ENCODE measurements at regions not wholly inside any gene's neighbourhood (a gene's known extent, or its start where the extent isn't known, plus 50 kb on each side); places are given as distances from the start of the nearest gene placed in this dataset.

DNA sequence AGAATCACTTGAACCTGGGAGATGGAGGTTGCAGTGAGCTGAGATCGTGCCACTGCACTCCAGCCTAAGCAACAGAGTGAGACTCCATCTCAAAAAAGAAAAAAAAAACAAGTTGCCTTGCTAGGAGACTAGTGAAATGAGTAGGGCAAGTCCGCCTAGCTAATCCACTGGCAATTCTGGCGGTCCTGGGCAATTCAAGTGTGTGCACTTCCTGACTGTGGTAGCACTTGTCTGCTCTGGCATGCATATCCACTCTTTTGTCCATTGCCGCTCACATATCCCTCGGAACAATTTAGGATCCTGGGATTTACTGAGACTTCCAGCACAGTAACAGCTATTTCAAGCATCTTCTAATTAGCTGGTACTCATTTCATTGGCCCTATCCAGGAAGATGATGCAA lies 426.3 kb upstream of the ADGRL2 start:
- 89% methylated on average over 4 of the region's 5 CpGs for WGBS
- H3K4ac ChIP-seq (ENCODE audit: low read depth in 1 of 2, low read length in 2 of 2), result no peak overlapping the region
- H2BK120ac ChIP-seq (ENCODE audit: low read depth, low read length), result no peak overlapping the region
- H4K8ac ChIP-seq (ENCODE audit: low read length), result no peak overlapping the region
- no peak for DNase-seq
- no peaks in the 10 kb centered on the region for H3K4me1 ChIP-seq (ENCODE audit: control insufficient read depth, insufficient read depth, low read depth, low read length)
- no peak overlapping the region for H3K4me3 ChIP-seq (ENCODE audit: insufficient read depth in 1 of 2, low read depth in 1 of 2, low read length in 2 of 2)
- H3K79me1 ChIP-seq (replicated peaks; ENCODE audit: low read length, poor library complexity, severe bottlenecking), result no peaks in the 10 kb centered on the region
- no peak overlapping the region for H2BK5ac ChIP-seq (ENCODE audit: low read depth, low read length, poor library complexity, severe bottlenecking)
- H3K14ac ChIP-seq (ENCODE audit: low read length in 2 of 2), result no peak overlapping the region
- H2BK15ac ChIP-seq (ENCODE audit: low read depth, poor library complexity, severe bottlenecking), result no peak overlapping the region
- no peak overlapping the region for H3K9ac ChIP-seq (ENCODE audit: low read length)
- no peak overlapping the region for H4K91ac ChIP-seq (ENCODE audit: low read length)
- no peak overlapping the region for H3K27ac ChIP-seq (ENCODE audit: low read length, poor library complexity, severe bottlenecking)
- no peaks in the 10 kb centered on the region for H3K9me3 ChIP-seq (ENCODE audit: control insufficient read depth, low read length)
- H2BK12ac ChIP-seq (ENCODE audit: low read length in 2 of 2), result no peak overlapping the region
- H3K18ac ChIP-seq (ENCODE audit: low read depth in 1 of 2, low read length in 2 of 2), result no peak overlapping the region
- H3K4me2 ChIP-seq (ENCODE audit: low read length, poor library complexity, severe bottlenecking), result no peak overlapping the region
- H2AFZ ChIP-seq (ENCODE audit: low read depth, low read length), result no peak overlapping the region
- H3K36me3 ChIP-seq (ENCODE audit: control insufficient read depth in 1 of 2, insufficient read depth in 2 of 2, low read depth in 1 of 2, low read length in 2 of 2), result no peaks in the 10 kb centered on the region
- H3K27me3 ChIP-seq (ENCODE audit: control insufficient read depth in 1 of 2, insufficient read depth in 1 of 2, low read length in 2 of 2), result no peaks in the 10 kb centered on the region
- H2AK5ac ChIP-seq (ENCODE audit: low read length, severe bottlenecking), result no peak overlapping the region
- no peak overlapping the region for H3K23ac ChIP-seq (ENCODE audit: low read length in 2 of 2)

DNA sequence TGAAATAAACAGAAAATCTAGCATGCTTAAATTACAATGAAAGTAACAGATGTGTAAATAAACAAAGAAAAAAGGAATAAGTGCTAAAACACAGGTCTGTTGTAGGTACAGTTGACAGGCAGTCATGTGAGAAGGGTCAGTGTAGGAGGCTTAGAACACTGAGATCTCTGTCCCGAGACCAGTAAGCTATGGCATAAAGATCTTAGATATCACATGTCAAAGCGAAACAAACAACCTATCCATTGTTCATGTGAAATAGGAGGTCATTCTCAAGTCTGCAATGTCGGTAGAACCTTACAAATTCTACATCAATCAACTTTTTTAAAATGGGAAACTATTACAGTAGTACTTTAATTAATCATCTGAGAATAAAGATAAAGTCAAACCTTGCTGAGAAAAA lies 428.9 kb upstream of the ADGRL2 start:
- Histone ChIP-seq H2AK5ac (ENCODE audit: low read length, severe bottlenecking) (no peak overlapping the region), H3K27ac (ENCODE audit: low read length, poor library complexity, severe bottlenecking) (no peak overlapping the region), H3K4ac (ENCODE audit: low read depth in 1 of 2, low read length in 2 of 2) (no peak overlapping the region), H3K4me1 (ENCODE audit: control insufficient read depth, insufficient read depth, low read depth, low read length) (no peaks in the 10 kb centered on the region), H3K14ac (ENCODE audit: low read length in 2 of 2) (no peak overlapping the region), H3K9ac (ENCODE audit: low read length) (no peak overlapping the region), H3K4me2 (ENCODE audit: low read length, poor library complexity, severe bottlenecking) (no peak overlapping the region), H2BK5ac (ENCODE audit: low read depth, low read length, poor library complexity, severe bottlenecking) (no peak overlapping the region), H2BK15ac (ENCODE audit: low read depth, poor library complexity, severe bottlenecking) (no peak overlapping the region), H2BK12ac (ENCODE audit: low read length in 2 of 2) (no peak overlapping the region), H3K27me3 (ENCODE audit: control insufficient read depth in 1 of 2, insufficient read depth in 1 of 2, low read length in 2 of 2) (no peaks in the 10 kb centered on the region), H3K9me3 (ENCODE audit: control insufficient read depth, low read length) (no peaks in the 10 kb centered on the region), H2AFZ (ENCODE audit: low read depth, low read length) (no peak overlapping the region), H3K36me3 (ENCODE audit: control insufficient read depth in 1 of 2, insufficient read depth in 2 of 2, low read depth in 1 of 2, low read length in 2 of 2) (no peaks in the 10 kb centered on the region), H3K23ac (ENCODE audit: low read length in 2 of 2) (no peak overlapping the region), H2BK120ac (ENCODE audit: low read depth, low read length) (no peak overlapping the region), H4K91ac (ENCODE audit: low read length) (no peak overlapping the region), H3K18ac (ENCODE audit: low read depth in 1 of 2, low read length in 2 of 2) (no peak overlapping the region), H3K4me3 (ENCODE audit: insufficient read depth in 1 of 2, low read depth in 1 of 2, low read length in 2 of 2) (no peak overlapping the region), H3K79me1 (replicated peaks; ENCODE audit: low read length, poor library complexity, severe bottlenecking) (no peaks in the 10 kb centered on the region), H4K8ac (ENCODE audit: low read length) (no peak overlapping the region)
- WGBS, result 100% methylated on average over 1 of the region's 3 CpGs
- DNase-seq, result no peak

DNA sequence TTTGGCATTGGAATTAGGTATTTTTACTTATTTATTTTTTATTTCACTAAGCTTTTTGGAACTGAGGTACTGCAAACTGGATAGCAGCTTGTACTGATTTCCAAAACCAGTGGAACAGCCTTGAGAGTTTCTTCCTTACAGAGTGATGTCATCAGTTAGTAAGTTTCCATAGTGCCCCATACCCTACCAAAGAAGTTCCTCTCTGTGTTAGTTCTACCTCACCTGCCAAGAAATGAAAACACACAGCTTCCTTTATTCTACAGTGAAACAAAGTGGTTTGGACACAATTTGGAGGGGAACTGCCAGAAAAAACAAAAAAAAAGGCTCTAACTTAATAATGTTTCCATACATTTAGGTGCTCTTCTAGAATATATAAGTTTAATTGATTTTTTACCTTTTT lies 430.9 kb upstream of the ADGRL2 start:
- H3K27me3 ChIP-seq (ENCODE audit: control insufficient read depth in 1 of 2, insufficient read depth in 1 of 2, low read length in 2 of 2), result no peaks in the 10 kb centered on the region
- H3K4ac ChIP-seq (ENCODE audit: low read depth in 1 of 2, low read length in 2 of 2), result no peak overlapping the region
- H4K8ac ChIP-seq (ENCODE audit: low read length), result no peak overlapping the region
- DNase-seq, result no peak
- H3K9ac ChIP-seq (ENCODE audit: low read length), result no peak overlapping the region
- no peak overlapping the region for H2BK120ac ChIP-seq (ENCODE audit: low read depth, low read length)
- H2BK12ac ChIP-seq (ENCODE audit: low read length in 2 of 2), result no peak overlapping the region
- no peak overlapping the region for H3K23ac ChIP-seq (ENCODE audit: low read length in 2 of 2)
- H3K14ac ChIP-seq (ENCODE audit: low read length in 2 of 2), result no peak overlapping the region
- H2AFZ ChIP-seq (ENCODE audit: low read depth, low read length), result no peak overlapping the region
- H4K91ac ChIP-seq (ENCODE audit: low read length), result no peak overlapping the region
- H3K18ac ChIP-seq (ENCODE audit: low read depth in 1 of 2, low read length in 2 of 2), result no peak overlapping the region
- no peak overlapping the region for H3K27ac ChIP-seq (ENCODE audit: low read length, poor library complexity, severe bottlenecking)
- H2AK5ac ChIP-seq (ENCODE audit: low read length, severe bottlenecking), result no peak overlapping the region
- H2BK5ac ChIP-seq (ENCODE audit: low read depth, low read length, poor library complexity, severe bottlenecking), result no peak overlapping the region
- H3K79me1 ChIP-seq (replicated peaks; ENCODE audit: low read length, poor library complexity, severe bottlenecking), result no peaks in the 10 kb centered on the region
- no peaks in the 10 kb centered on the region for H3K36me3 ChIP-seq (ENCODE audit: control insufficient read depth in 1 of 2, insufficient read depth in 2 of 2, low read depth in 1 of 2, low read length in 2 of 2)
- H3K9me3 ChIP-seq (ENCODE audit: control insufficient read depth, low read length), result no peaks in the 10 kb centered on the region
- no peak overlapping the region for H3K4me3 ChIP-seq (ENCODE audit: insufficient read depth in 1 of 2, low read depth in 1 of 2, low read length in 2 of 2)
- H3K4me2 ChIP-seq (ENCODE audit: low read length, poor library complexity, severe bottlenecking), result no peak overlapping the region
- no peaks in the 10 kb centered on the region for H3K4me1 ChIP-seq (ENCODE audit: control insufficient read depth, insufficient read depth, low read depth, low read length)
- no peak overlapping the region for H2BK15ac ChIP-seq (ENCODE audit: low read depth, poor library complexity, severe bottlenecking)

DNA sequence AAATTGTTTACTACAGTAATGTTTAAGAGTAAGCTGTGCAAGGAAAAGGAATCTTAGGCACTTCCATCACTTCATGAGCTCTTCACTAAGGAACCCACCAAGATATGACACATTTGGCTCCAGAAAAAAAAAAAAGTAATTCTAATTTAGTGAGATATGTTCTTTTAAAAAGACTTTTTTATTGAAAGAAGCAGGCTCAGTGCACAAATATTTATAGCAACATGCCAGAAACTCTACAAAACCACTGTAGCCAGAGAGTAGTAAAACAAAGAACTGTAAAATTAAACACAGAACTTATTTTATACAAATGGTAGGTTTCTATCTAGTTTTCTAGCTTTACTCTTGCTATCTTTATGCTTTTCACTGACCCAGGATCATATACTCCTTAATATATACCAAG lies 434.6 kb upstream of the ADGRL2 start:
- H2BK120ac ChIP-seq (ENCODE audit: low read depth, low read length), result no peak overlapping the region
- no peak overlapping the region for H2BK15ac ChIP-seq (ENCODE audit: low read depth, poor library complexity, severe bottlenecking)
- no peaks in the 10 kb centered on the region for H3K27me3 ChIP-seq (ENCODE audit: control insufficient read depth in 1 of 2, insufficient read depth in 1 of 2, low read length in 2 of 2)
- no peak overlapping the region for H2AFZ ChIP-seq (ENCODE audit: low read depth, low read length)
- H3K14ac ChIP-seq (ENCODE audit: low read length in 2 of 2), result no peak overlapping the region
- no peak overlapping the region for H3K4me2 ChIP-seq (ENCODE audit: low read length, poor library complexity, severe bottlenecking)
- no peak overlapping the region for H3K4ac ChIP-seq (ENCODE audit: low read depth in 1 of 2, low read length in 2 of 2)
- no peak overlapping the region for H2BK5ac ChIP-seq (ENCODE audit: low read depth, low read length, poor library complexity, severe bottlenecking)
- DNase-seq, result peak; percentile 22
- H3K4me3 ChIP-seq (ENCODE audit: insufficient read depth in 1 of 2, low read depth in 1 of 2, low read length in 2 of 2), result no peak overlapping the region
- H2AK5ac ChIP-seq (ENCODE audit: low read length, severe bottlenecking), result no peak overlapping the region
- no peak overlapping the region for H4K91ac ChIP-seq (ENCODE audit: low read length)
- no peak overlapping the region for H3K18ac ChIP-seq (ENCODE audit: low read depth in 1 of 2, low read length in 2 of 2)
- no peaks in the 10 kb centered on the region for H3K9me3 ChIP-seq (ENCODE audit: control insufficient read depth, low read length)
- no peak overlapping the region for H3K23ac ChIP-seq (ENCODE audit: low read length in 2 of 2)
- no peaks in the 10 kb centered on the region for H3K79me1 ChIP-seq (replicated peaks; ENCODE audit: low read length, poor library complexity, severe bottlenecking)
- no peak overlapping the region for H3K27ac ChIP-seq (ENCODE audit: low read length, poor library complexity, severe bottlenecking)
- no peak overlapping the region for H4K8ac ChIP-seq (ENCODE audit: low read length)
- no peaks in the 10 kb centered on the region for H3K4me1 ChIP-seq (ENCODE audit: control insufficient read depth, insufficient read depth, low read depth, low read length)
- no peak overlapping the region for H2BK12ac ChIP-seq (ENCODE audit: low read length in 2 of 2)
- H3K36me3 ChIP-seq (ENCODE audit: control insufficient read depth in 1 of 2, insufficient read depth in 2 of 2, low read depth in 1 of 2, low read length in 2 of 2), result no peaks in the 10 kb centered on the region
- H3K9ac ChIP-seq (ENCODE audit: low read length), result no peak overlapping the region

Data from mesenchymal stem cell (in vitro differentiated cells and primary cell).